Endothelial cell (in vitro differentiated cells): ENCODE measurements at regions not wholly inside any gene's neighbourhood (a gene's known extent, or its start where the extent isn't known, plus 50 kb on each side); places are given as distances from the start of the nearest gene placed in this dataset.

ENCODE experiments used
- DNase-seq: peaks from one replicate; pipeline ENCODE4 v3.0.0; 2021; ENCODE audit warnings: low spot score
- H3K27ac Mint-ChIP-seq: one replicate; pipeline ENCODE4 v1.8.0; 2021; ENCODE audit warnings: mixed read lengths, inconsistent platforms; ENCODE audit not compliant: unreplicated experiment
- H3K27me3 Mint-ChIP-seq: one replicate; pipeline ENCODE4 v1.8.0; 2021; ENCODE audit warnings: mild to moderate bottlenecking, moderate library complexity, mixed read lengths, inconsistent platforms; ENCODE audit not compliant: unreplicated experiment
- H3K36me3 Mint-ChIP-seq: one replicate; pipeline ENCODE4 v1.8.0; 2021; ENCODE audit warnings: mild to moderate bottlenecking, low read depth, mixed read lengths, inconsistent platforms; ENCODE audit not compliant: unreplicated experiment
- H3K4me1 Mint-ChIP-seq: one replicate; pipeline ENCODE4 v1.8.0; 2021; ENCODE audit warnings: mild to moderate bottlenecking, mixed read lengths, inconsistent platforms; ENCODE audit not compliant: unreplicated experiment
- H3K4me3 Mint-ChIP-seq: one replicate; pipeline ENCODE4 v1.8.0; 2021; ENCODE audit warnings: mild to moderate bottlenecking, mixed read lengths, inconsistent platforms; ENCODE audit not compliant: unreplicated experiment
- H3K9me3 Mint-ChIP-seq: one replicate; pipeline ENCODE4 v1.8.0; 2021; ENCODE audit warnings: mixed read lengths, inconsistent platforms; ENCODE audit not compliant: unreplicated experiment
- CTCF ChIP-seq: fragments of 200-600 bp; sonication (generic); IDR thresholded peaks from one replicate; pipeline ENCODE4 v1.5.0; 2021; ENCODE audit warnings: antibody characterized with exemption; ENCODE audit not compliant: unreplicated experiment

GRCh38 chr3:140765246-140765645, 87.4 kb downstream of the TRIM42 start:
- H3K4me1 Mint-ChIP-seq: peaks cover 18% of the 10 kb centered on the region
- no peak for TF ChIP-seq CTCF

GRCh38 chr3:140766465-140766864, 88.6 kb downstream of the TRIM42 start:
- H3K27ac Mint-ChIP-seq: no peak overlapping the region
- peaks cover 18% of the 10 kb centered on the region for H3K4me1 Mint-ChIP-seq
- no peaks in the 10 kb centered on the region for H3K27me3 Mint-ChIP-seq
- TF ChIP-seq CTCF: no peak
- DNase-seq: no peak
- no peaks in the 10 kb centered on the region for H3K9me3 Mint-ChIP-seq
- no peaks in the 10 kb centered on the region for H3K36me3 Mint-ChIP-seq
- H3K4me3 Mint-ChIP-seq: no peak overlapping the region

More at GRCh38 chr3:140765246-140765645, 87.4 kb downstream of the TRIM42 start:
- no peaks in the 10 kb centered on the region for H3K36me3 Mint-ChIP-seq
- no peaks in the 10 kb centered on the region for H3K9me3 Mint-ChIP-seq
- no peaks in the 10 kb centered on the region for H3K27me3 Mint-ChIP-seq
- no peak overlapping the region for H3K4me3 Mint-ChIP-seq
- no peak for DNase-seq
- no peak overlapping the region for H3K27ac Mint-ChIP-seq

DNA sequence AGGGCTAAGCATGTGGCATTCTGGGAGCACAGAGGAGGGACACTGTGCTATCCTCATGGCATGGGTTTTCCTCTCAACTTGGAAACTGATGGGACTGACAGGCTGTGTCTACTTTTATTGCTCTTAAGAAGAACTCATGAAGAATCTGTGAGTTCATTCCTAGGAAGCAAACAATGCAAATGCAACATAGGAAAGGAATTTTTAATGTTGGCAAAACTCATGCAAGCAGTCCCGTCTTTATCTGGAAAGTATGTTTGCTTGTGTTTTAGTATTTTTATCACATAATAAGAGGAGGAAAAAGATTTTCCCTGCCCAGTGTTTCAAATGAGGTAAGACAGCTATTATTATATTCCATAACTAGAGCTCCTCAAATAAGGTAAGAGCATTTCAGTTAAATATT, 89.7 kb downstream of the TRIM42 start:
- no peak for DNase-seq
- H3K4me1 Mint-ChIP-seq: peaks cover 18% of the 10 kb centered on the region
- H3K9me3 Mint-ChIP-seq: no peaks in the 10 kb centered on the region
- no peak overlapping the region for H3K27ac Mint-ChIP-seq
- no peaks in the 10 kb centered on the region for H3K27me3 Mint-ChIP-seq
- H3K4me3 Mint-ChIP-seq: no peak overlapping the region
- no peaks in the 10 kb centered on the region for H3K36me3 Mint-ChIP-seq
- TF ChIP-seq CTCF: no peak

DNA sequence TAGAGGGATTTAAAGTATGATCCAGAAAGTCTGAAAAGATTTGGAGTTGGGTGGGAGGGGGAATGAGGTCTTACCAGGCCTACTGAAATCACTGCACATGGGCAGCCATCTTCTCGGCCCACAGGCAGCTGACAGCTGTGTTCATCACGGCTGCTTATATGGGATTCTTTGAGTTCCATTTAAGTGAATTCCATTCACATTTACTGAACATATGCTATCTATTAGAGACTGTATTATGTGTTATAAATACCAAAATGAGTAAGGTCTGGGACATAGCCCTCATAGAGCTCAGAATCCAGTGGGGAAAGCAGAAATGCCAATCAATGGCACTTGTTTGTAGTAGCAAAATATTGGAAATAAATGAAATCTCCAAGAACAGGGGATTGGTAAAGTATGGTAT, 91.1 kb downstream of the TRIM42 start:
- Mint-ChIP-seq H3K4me1 (peaks cover 8% of the 10 kb centered on the region), H3K36me3 (no peaks in the 10 kb centered on the region), H3K27ac (no peak overlapping the region), H3K4me3 (no peak overlapping the region), H3K9me3 (no peaks in the 10 kb centered on the region), H3K27me3 (no peaks in the 10 kb centered on the region)
- no peak for DNase-seq
- TF ChIP-seq CTCF: no peak

DNA sequence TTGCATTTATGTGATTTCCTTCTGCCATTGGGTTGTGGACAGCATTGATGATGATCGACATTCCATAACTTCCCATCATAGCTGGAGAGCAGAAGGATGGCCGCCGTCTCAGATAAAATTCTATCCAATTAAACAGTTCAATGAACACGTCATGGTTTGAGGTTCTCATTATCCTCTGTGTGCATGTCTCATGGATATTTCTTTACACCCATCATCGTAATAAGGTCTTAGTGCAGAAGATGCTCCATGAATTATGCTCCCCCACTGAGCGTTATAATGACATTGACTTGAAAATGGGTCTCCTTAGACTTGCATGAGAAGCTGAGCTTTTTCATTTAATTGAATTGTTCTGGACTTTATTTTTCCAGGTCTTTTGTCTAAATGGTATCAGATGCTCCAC, 92.1 kb downstream of the TRIM42 start:
- DNase-seq: no peak
- no peak overlapping the region for H3K4me3 Mint-ChIP-seq
- H3K4me1 Mint-ChIP-seq: no peaks in the 10 kb centered on the region
- no peak for TF ChIP-seq CTCF
- H3K36me3 Mint-ChIP-seq: no peaks in the 10 kb centered on the region
- H3K27ac Mint-ChIP-seq: no peak overlapping the region
- H3K27me3 Mint-ChIP-seq: no peaks in the 10 kb centered on the region
- no peaks in the 10 kb centered on the region for H3K9me3 Mint-ChIP-seq
